H1 (cell line): ENCODE measurements at regions not wholly inside any gene's neighbourhood (a gene's known extent, or its start where the extent isn't known, plus 50 kb on each side); places are given as distances from the start of the nearest gene placed in this dataset.

Source experiments
- CTCF ChIA-PET: fragments of 300-600 bp; sonication (Branson Sonifier 250); formaldehyde crosslinking; loops from one replicate; lab custom pipeline; 2021; ENCODE audit not compliant: partially characterized antibody; lab: Charles Lee
- POLR2A ChIA-PET: fragments of 300-600 bp; sonication (Branson Sonifier 250); formaldehyde crosslinking; loops from one replicate; lab custom pipeline; 2021; ENCODE audit warnings: inconsistent platforms; ENCODE audit not compliant: partially characterized antibody; lab: Charles Lee
- DNase-seq, 2 experiments: peaks; one replicate each; pipeline versions ENCODE4 v3.0.0 to v3.0.0-alpha.2; 2010 to 2022; ENCODE audit warnings: low spot score in 2 of 2, low read depth in 1 of 2, mixed read lengths in 1 of 2
- FAIRE-seq: peaks from 2 replicates; lab custom pipeline; 2011; peaks lifted over from hg19 to GRCh38; lab: Jason Lieb, UNC
- H2AFZ ChIP-seq: 2 replicates; pipeline ENCODE4 v1.8.1; 2012; ENCODE audit warnings: low read length, inconsistent platforms
- H2AK5ac ChIP-seq: 2 replicates; pipeline ENCODE4 v1.6.1; 2013; ENCODE audit warnings: low read depth, low read length
- H2BK120ac ChIP-seq: replicated peaks from 2 replicates; pipeline ENCODE3; 2013; ENCODE audit warnings: low read depth, low read length, inconsistent platforms
- H2BK12ac ChIP-seq: 2 replicates; pipeline ENCODE4 v1.6.1; 2013; ENCODE audit warnings: low read depth, low read length
- H2BK15ac ChIP-seq: 2 replicates; pipeline ENCODE4 v1.6.1; 2013; ENCODE audit warnings: low read length
- H2BK20ac ChIP-seq: 2 replicates; pipeline ENCODE4 v1.6.1; 2013; ENCODE audit warnings: low read length
- H2BK5ac ChIP-seq: 2 replicates; pipeline ENCODE4 v1.6.1; 2013; ENCODE audit warnings: low read depth, low read length
- H3K14ac ChIP-seq: 2 replicates; pipeline ENCODE4 v1.6.1; 2013; ENCODE audit warnings: inconsistent platforms; ENCODE audit not compliant: insufficient read length
- H3K18ac ChIP-seq: 2 replicates; pipeline ENCODE4 v1.6.1; 2013; ENCODE audit warnings: low read length; ENCODE audit errors: extremely low read depth
- H3K23ac ChIP-seq: 2 replicates; pipeline ENCODE4 v1.6.1; 2013; ENCODE audit warnings: inconsistent platforms; ENCODE audit not compliant: insufficient read length
- H3K23me2 ChIP-seq: 2 replicates; pipeline ENCODE4 v1.6.1; 2013; ENCODE audit warnings: low read depth, low read length
- H3K27ac ChIP-seq: 2 replicates; pipeline ENCODE4 v1.6.1; 2011; ENCODE audit warnings: low read depth, low read length, inconsistent platforms
- H3K27me3 ChIP-seq, 4 experiments: replicated peaks in 1 of 4; 1 replicate in 1 of 4; 2 replicates in 3 of 4; pipeline versions ENCODE4 v1.6.1 to v1.8.1; 2011 to 2013; ENCODE audit warnings: low read length in 3 of 4, mild to moderate bottlenecking in 3 of 4, inconsistent platforms in 2 of 4, mixed read lengths in 2 of 4, moderate library complexity in 1 of 4; ENCODE audit not compliant: control insufficient read depth in 3 of 4, insufficient read depth in 3 of 4; ENCODE audit errors: extremely low read depth in 1 of 4
- H3K36me3 ChIP-seq, 4 experiments: 2 replicates each; pipeline versions ENCODE4 v1.6.1 to v1.8.1; 2011 to 2013; ENCODE audit warnings: mild to moderate bottlenecking in 4 of 4, low read length in 3 of 4, moderate library complexity in 2 of 4, control low read depth in 1 of 4, inconsistent platforms in 1 of 4; ENCODE audit not compliant: insufficient read depth in 4 of 4, control insufficient read depth in 2 of 4
- H3K4ac ChIP-seq: replicated peaks from 2 replicates; pipeline ENCODE3; 2013; ENCODE audit warnings: low read length, low read depth, mixed read lengths, inconsistent platforms; ENCODE audit not compliant: insufficient read length
- H3K4me1 ChIP-seq, 4 experiments: replicated peaks in 1 of 4; 1 replicate in 1 of 4; 2 replicates in 3 of 4; pipeline versions ENCODE4 v1.6.1 to v1.8.1; 2011 to 2013; ENCODE audit warnings: low read length in 3 of 4, inconsistent platforms in 2 of 4, mixed read lengths in 1 of 4; ENCODE audit not compliant: insufficient read depth in 4 of 4, control insufficient read depth in 3 of 4
- H3K4me2 ChIP-seq, 2 experiments: 2 replicates each; pipeline versions ENCODE4 v1.6.1 to v1.8.1; 2011 to 2013; ENCODE audit warnings: low read depth in 2 of 2, low read length in 2 of 2, control low read depth in 1 of 2, inconsistent platforms in 1 of 2, mild to moderate bottlenecking in 1 of 2; ENCODE audit not compliant: insufficient read depth in 1 of 2
- H3K4me3 ChIP-seq, 4 experiments: fragments of 200-600, 300-600 bp in 1 of 4; sonication (generic), shearing (Covaris generic), sonication (Bioruptor Twin) in 1 of 4; 2 replicates each; pipeline versions ENCODE4 v1.5.1 to v1.8.1; 2011 to 2016; ENCODE audit warnings: low read length in 4 of 4, low read depth in 3 of 4, control low read depth in 2 of 4, inconsistent platforms in 2 of 4, mild to moderate bottlenecking in 2 of 4, mixed read lengths in 1 of 4, moderate library complexity in 1 of 4; ENCODE audit not compliant: insufficient read depth in 2 of 4; ENCODE audit errors: extremely low read depth in 1 of 4
- H3K56ac ChIP-seq: replicated peaks from 2 replicates; pipeline ENCODE3; 2013; ENCODE audit warnings: low read depth, mild to moderate bottlenecking, mixed read lengths, low read length, inconsistent platforms; ENCODE audit not compliant: insufficient read length
- H3K79me1 ChIP-seq: 2 replicates; pipeline ENCODE4 v1.6.1; 2013; ENCODE audit warnings: low read depth, low read length, control low read depth
- H3K79me2 ChIP-seq, 2 experiments: 2 replicates each; pipeline versions ENCODE4 v1.6.1 to v1.8.1; 2012 to 2013; ENCODE audit warnings: low read length in 2 of 2, mild to moderate bottlenecking in 2 of 2, inconsistent platforms in 1 of 2; ENCODE audit not compliant: insufficient read depth in 2 of 2, control insufficient read depth in 1 of 2
- H3K9ac ChIP-seq, 4 experiments: replicated peaks in 1 of 4; 1 replicate in 1 of 4; 2 replicates in 3 of 4; pipeline versions ENCODE4 v1.6.1 to v1.8.1; 2011 to 2013; ENCODE audit warnings: low read depth in 3 of 4, low read length in 3 of 4, control low read depth in 2 of 4, mild to moderate bottlenecking in 2 of 4, moderate library complexity in 2 of 4, inconsistent platforms in 1 of 4; ENCODE audit errors: extremely low read depth in 1 of 4
- H3K9me3 ChIP-seq, 2 experiments: 2 replicates each; pipeline versions ENCODE4 v1.6.1 to v1.8.1; 2012 to 2013; ENCODE audit warnings: mild to moderate bottlenecking in 2 of 2, moderate library complexity in 2 of 2, control low read depth in 1 of 2, inconsistent platforms in 1 of 2, low read depth in 1 of 2, low read length in 1 of 2, mixed read lengths in 1 of 2; ENCODE audit not compliant: insufficient read depth in 2 of 2
- H4K20me1 ChIP-seq, 2 experiments: replicated peaks in 1 of 2; 2 replicates each; pipeline versions ENCODE3 to v1.8.1; 2011 to 2013; ENCODE audit warnings: inconsistent platforms in 2 of 2, low read length in 2 of 2, mild to moderate bottlenecking in 1 of 2; ENCODE audit not compliant: insufficient read depth in 2 of 2, control insufficient read depth in 1 of 2
- H4K5ac ChIP-seq: 2 replicates; pipeline ENCODE4 v1.6.1; 2013; ENCODE audit warnings: low read length, low read depth, mixed read lengths, inconsistent platforms; ENCODE audit not compliant: insufficient read length
- H4K8ac ChIP-seq: 2 replicates; pipeline ENCODE4 v1.8.0; 2013; ENCODE audit warnings: mild to moderate bottlenecking, moderate library complexity, low read length, inconsistent platforms; ENCODE audit not compliant: insufficient read depth; ENCODE audit errors: extremely low read depth
- H4K91ac ChIP-seq: replicated peaks from 2 replicates; pipeline ENCODE3; 2013; ENCODE audit warnings: low read length, mixed read lengths, inconsistent platforms; ENCODE audit not compliant: insufficient read length
- GABPA ChIP-seq: IDR thresholded peaks from 2 replicates; pipeline ENCODE4 v1.6.1; 2011; ENCODE audit warnings: mild to moderate bottlenecking, low read length, moderate library complexity, borderline replicate concordance; ENCODE audit not compliant: insufficient read depth
- SIRT6 ChIP-seq: IDR thresholded peaks from one replicate; pipeline ENCODE4 v1.7.1; 2012; ENCODE audit warnings: low read length, inconsistent platforms
- SIX5 ChIP-seq: IDR thresholded peaks from 2 replicates; pipeline ENCODE4 v1.6.1; 2011; ENCODE audit warnings: mild to moderate bottlenecking, low read depth, low read length
- TBP ChIP-seq: IDR thresholded peaks from 2 replicates; pipeline ENCODE4 v1.6.1; 2011; ENCODE audit warnings: low read depth, low read length, improper control_type of control experiment
- TCF12 ChIP-seq: IDR thresholded peaks from 2 replicates; pipeline ENCODE4 v1.6.1; 2011; ENCODE audit warnings: low read depth, mild to moderate bottlenecking, low read length
- WGBS, 2 experiments: shearing (Covaris generic) in 1 of 2; methylation state at CpG; one replicate each; pipeline versions ENCODE4 v1.1.6 to v1.1.7; 2013 to 2015; ENCODE audit warnings: low lambda C conversion rate in 2 of 2, mixed read lengths in 2 of 2, inconsistent platforms in 1 of 2, low coverage in 1 of 2, missing lambda C conversion rate in 1 of 2; ENCODE audit not compliant: insufficient replicate concordance in 2 of 2, insufficient coverage in 1 of 2, insufficient read length in 1 of 2; ENCODE audit errors: extremely low coverage in 1 of 2, missing lambda C conversion rate in 1 of 2; 5-methylcytosine and 5-hydroxymethylcytosine counted together
- TF ChIP-seq, protein P1 (sequence below), 3 experiments: IDR thresholded peaks; 1 replicate in 2 of 3; 2 replicates in 1 of 3; pipeline versions ENCODE4 v1.5.1 to v1.6.1; 2011; ENCODE audit warnings: low read length in 3 of 3, mild to moderate bottlenecking in 3 of 3, inconsistent platforms in 2 of 3, low read depth in 1 of 3, moderate library complexity in 1 of 3; ENCODE audit not compliant: insufficient read depth in 1 of 3; ENCODE audit errors: control extremely low read depth in 1 of 3

DNA sequence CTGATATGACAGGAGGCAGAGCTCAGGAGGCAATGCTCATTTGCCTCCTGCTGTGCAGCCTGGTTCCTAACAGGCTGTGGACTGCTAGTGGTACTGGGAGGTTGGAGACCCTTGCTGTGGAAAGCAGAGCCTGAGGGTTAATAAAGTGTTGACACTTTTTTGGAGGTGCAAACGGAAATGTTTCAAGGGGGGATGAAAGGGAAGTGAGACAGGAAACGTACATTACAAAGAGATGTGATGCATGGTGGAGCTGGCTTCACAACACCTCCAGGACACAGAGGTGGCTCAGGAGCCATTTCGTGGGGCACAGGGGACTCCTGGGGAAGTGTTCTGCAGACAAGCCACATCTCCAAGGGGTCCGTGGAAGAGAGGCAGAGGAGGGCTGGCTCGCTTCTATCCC lies 137.6 kb upstream of the SVIL start:
- Histone ChIP-seq H3K4ac (no peak overlapping the region), H3K27me3 (no peaks in the 10 kb centered on the region), H4K20me1 (no peaks in the 10 kb centered on the region), H3K4me3 (no peak overlapping the region), H2BK12ac (no peak overlapping the region), H4K91ac (no peak overlapping the region), H3K79me2 (no peaks in the 10 kb centered on the region), H3K9ac (no peak overlapping the region), H3K4me1 (no peaks in the 10 kb centered on the region), H2AFZ (no peak overlapping the region), H3K18ac (no peak overlapping the region), H3K9me3 (peaks cover 0 to 3% of the 10 kb centered on the region in 2 experiments; a peak in 1 of 4 replicates), H3K79me1 (no peaks in the 10 kb centered on the region), H4K8ac (peak overlapping the region; percentile 21; the same call in 1 of the 2 replicates), H2BK20ac (no peak overlapping the region), H3K56ac (no peak overlapping the region), H3K36me3 (no peaks in the 10 kb centered on the region), H2AK5ac (no peak overlapping the region), H2BK5ac (no peak overlapping the region), H3K23ac (no peak overlapping the region), H3K4me2 (no peak overlapping the region), H2BK120ac (no peak overlapping the region), H3K14ac (no peak overlapping the region), H2BK15ac (no peak overlapping the region), H4K5ac (no peak overlapping the region), H3K23me2 (no peaks in the 10 kb centered on the region), H3K27ac (no peak overlapping the region)
- CTCF ChIA-PET: interaction anchor here (0.6 kb wide), 1 partner anchor 9 kb away, joined by 3 read pairs; no protein-coding TSS in a partner anchor
- WGBS, 2 experiments: 87% methylated on average over 5 of the region's 5 CpGs; no CpG with 5 or more reads in 1 of the 2 experiments
- DNase-seq (no peak), FAIRE-seq (no peak)
- POLR2A ChIA-PET: no interaction called here
- TF ChIP-seq GABPA (no peak), SIRT6 (no peak), TCF12 (no peak), SIX5 (no peak), TBP (no peak)
- TF ChIP-seq, protein P1, sequence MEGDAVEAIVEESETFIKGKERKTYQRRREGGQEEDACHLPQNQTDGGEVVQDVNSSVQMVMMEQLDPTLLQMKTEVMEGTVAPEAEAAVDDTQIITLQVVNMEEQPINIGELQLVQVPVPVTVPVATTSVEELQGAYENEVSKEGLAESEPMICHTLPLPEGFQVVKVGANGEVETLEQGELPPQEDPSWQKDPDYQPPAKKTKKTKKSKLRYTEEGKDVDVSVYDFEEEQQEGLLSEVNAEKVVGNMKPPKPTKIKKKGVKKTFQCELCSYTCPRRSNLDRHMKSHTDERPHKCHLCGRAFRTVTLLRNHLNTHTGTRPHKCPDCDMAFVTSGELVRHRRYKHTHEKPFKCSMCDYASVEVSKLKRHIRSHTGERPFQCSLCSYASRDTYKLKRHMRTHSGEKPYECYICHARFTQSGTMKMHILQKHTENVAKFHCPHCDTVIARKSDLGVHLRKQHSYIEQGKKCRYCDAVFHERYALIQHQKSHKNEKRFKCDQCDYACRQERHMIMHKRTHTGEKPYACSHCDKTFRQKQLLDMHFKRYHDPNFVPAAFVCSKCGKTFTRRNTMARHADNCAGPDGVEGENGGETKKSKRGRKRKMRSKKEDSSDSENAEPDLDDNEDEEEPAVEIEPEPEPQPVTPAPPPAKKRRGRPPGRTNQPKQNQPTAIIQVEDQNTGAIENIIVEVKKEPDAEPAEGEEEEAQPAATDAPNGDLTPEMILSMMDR (IDR thresholded peaks at IDR 0.05; ENCODE audit: control extremely low read depth in 1 of 3, insufficient read depth in 1 of 3, low read depth in 1 of 3, low read length in 3 of 3): no peak
